GM12878 (cell line): ENCODE measurements at regions not wholly inside any gene's neighbourhood (a gene's known extent, or its start where the extent isn't known, plus 50 kb on each side); places are given as distances from the start of the nearest gene placed in this dataset.

Experiments
- ATAC-seq: fragments of 200-7000 bp; cut with Tn5 transposase; 3 replicates; pipeline ENCODE4 v1.9.1; 2020; ENCODE audit warnings: mild to moderate bottlenecking, moderate library complexity
- BruUV-seq: library from RNA; stranded (reverse); fragments of 400-500 nt; replicated peaks from 2 replicates; lab custom pipeline; 2021; lab: Mats Ljungman, UMichigan
- CTCF ChIA-PET: fragments of 300-600 bp; sonication (Branson Sonifier 250); formaldehyde crosslinking; extraction: SDS; loops from one replicate; lab custom pipeline; 2021; ENCODE audit warnings: inconsistent platforms; lab: Yijun Ruan, JAX
- POLR2A ChIA-PET: fragments of 350-600 bp; formaldehyde crosslinking; extraction: SDS; loops from one replicate; lab custom pipeline; 2021; ENCODE audit warnings: inconsistent platforms; lab: Charles Lee
- RAD21 ChIA-PET: fragments of 300-600 bp; sonication (Branson Sonifier 250); formaldehyde crosslinking; loops from one replicate; lab custom pipeline; 2023; ENCODE audit warnings: antibody characterized with exemption; ENCODE audit not compliant: unreplicated experiment; lab: Charles Lee
- SMC1A ChIA-PET: fragments of 300-600 bp; sonication (Branson Sonifier 250); formaldehyde crosslinking; loops from one replicate; lab custom pipeline; 2023; ENCODE audit not compliant: unreplicated experiment, uncharacterized antibody; lab: Charles Lee
- DNase-seq: peaks from one replicate; pipeline ENCODE4 v3.0.0-alpha.2; 2011; ENCODE audit warnings: low read depth, low spot score
- FAIRE-seq: peaks from 3 replicates; lab custom pipeline; 2011; peaks lifted over from hg19 to GRCh38; lab: Jason Lieb, UNC
- H2AFZ ChIP-seq: 2 replicates; pipeline ENCODE4 v1.6.0; 2011; ENCODE audit warnings: low read depth, low read length, control low read depth; ENCODE audit not compliant: control insufficient read depth
- H3K27ac ChIP-seq: 2 replicates; pipeline ENCODE4 v1.5.1; 2011; ENCODE audit warnings: control low read depth; ENCODE audit not compliant: control insufficient read depth, insufficient read depth
- H3K27me3 ChIP-seq, 2 experiments: replicated peaks in 1 of 2; 2 replicates each; pipeline versions ENCODE4 v1.6.0 to v1.6.1; 2011; ENCODE audit warnings: low read length in 1 of 2; ENCODE audit not compliant: control insufficient read depth in 2 of 2, insufficient read depth in 2 of 2
- H3K36me3 ChIP-seq, 2 experiments: 2 replicates each; pipeline ENCODE4 v1.5.1; 2011; ENCODE audit warnings: low read length in 1 of 2; ENCODE audit not compliant: control insufficient read depth in 2 of 2, insufficient read depth in 2 of 2
- H3K4me1 ChIP-seq: 2 replicates; pipeline ENCODE4 v1.6.1; 2011; ENCODE audit warnings: mild to moderate bottlenecking, low read length, moderate library complexity, mixed read lengths; ENCODE audit not compliant: control insufficient read depth, insufficient read depth
- H3K4me2 ChIP-seq: 2 replicates; pipeline ENCODE4 v1.6.0; 2011; ENCODE audit warnings: control low read depth; ENCODE audit not compliant: control insufficient read depth, insufficient read depth
- H3K4me3 ChIP-seq: fragments of 200-600 bp; sonication (generic); 2 replicates; pipeline ENCODE4 v1.5.1; 2016
- H3K79me2 ChIP-seq: 2 replicates; pipeline ENCODE4 v1.6.0; 2011; ENCODE audit warnings: low read length; ENCODE audit not compliant: control insufficient read depth, insufficient read depth
- H3K9ac ChIP-seq: 2 replicates; pipeline ENCODE4 v1.8.0; 2011; ENCODE audit warnings: low read length, control low read depth, mixed read lengths; ENCODE audit not compliant: control insufficient read depth, insufficient read depth
- H3K9me3 ChIP-seq: replicated peaks from 3 replicates; pipeline ENCODE4 v1.5.1; 2011; ENCODE audit warnings: mild to moderate bottlenecking, low read length; ENCODE audit not compliant: control insufficient read depth, insufficient read depth
- H4K20me1 ChIP-seq: 2 replicates; pipeline ENCODE4 v1.6.0; 2011; ENCODE audit not compliant: control insufficient read depth, insufficient read depth
- BHLHE40 ChIP-seq, 2 experiments: fragments of 450-650 bp in 1 of 2; IDR thresholded peaks; 2 replicates each; pipeline ENCODE4 v1.6.1; 2011 to 2017; ENCODE audit warnings: low read depth in 2 of 2, borderline replicate concordance in 1 of 2, improper control_type of control experiment in 1 of 2, low read length in 1 of 2, mild to moderate bottlenecking in 1 of 2
- BRCA1 ChIP-seq: IDR thresholded peaks from 2 replicates; pipeline ENCODE4 v1.6.1; 2011; ENCODE audit warnings: low read depth, low read length, improper control_type of control experiment
- ESRRA ChIP-seq: IDR thresholded peaks from 2 replicates; pipeline ENCODE4 v1.6.1; 2012; ENCODE audit warnings: mild to moderate bottlenecking, low read length, improper control_type of control experiment
- GATAD2B ChIP-seq: fragments of 450-650 bp; conservative IDR thresholded peaks from 2 replicates; pipeline ENCODE4 v1.6.1; 2017; ENCODE audit warnings: low read depth, mild to moderate bottlenecking, moderate library complexity
- KDM1A ChIP-seq: fragments of 200-600 bp; sonication (generic); IDR thresholded peaks from 2 replicates; pipeline ENCODE4 v1.6.1; 2016; ENCODE audit warnings: borderline replicate concordance
- MYC ChIP-seq: IDR thresholded peaks from 2 replicates; pipeline ENCODE4 v1.6.1; 2011; ENCODE audit warnings: mild to moderate bottlenecking, low read length, moderate library complexity, inconsistent platforms; ENCODE audit not compliant: insufficient read depth, insufficient replicate concordance, insufficient read length, severe bottlenecking
- NFXL1 ChIP-seq: fragments of 450-650 bp; IDR thresholded peaks from 2 replicates; pipeline ENCODE4 v1.6.1; 2017; ENCODE audit warnings: antibody characterized with exemption, mild to moderate bottlenecking, borderline replicate concordance
- NR2C2 ChIP-seq: IDR thresholded peaks from 2 replicates; pipeline ENCODE4 v1.6.1; 2011; ENCODE audit warnings: borderline replicate concordance, low read depth; ENCODE audit not compliant: control insufficient read depth, insufficient read length
- POU2F2 ChIP-seq: IDR thresholded peaks from 3 replicates; pipeline ENCODE4 v1.6.1; 2011; ENCODE audit warnings: low read depth, mild to moderate bottlenecking, low read length, borderline replicate concordance
- PRDM15 ChIP-seq: fragments of 450-650 bp; formaldehyde crosslinking; IDR thresholded peaks from 2 replicates; pipeline ENCODE4 v1.4.0; 2020; ENCODE audit warnings: mild to moderate bottlenecking, moderate library complexity
- TAF1 ChIP-seq: IDR thresholded peaks from 2 replicates; pipeline ENCODE4 v1.6.1; 2011; ENCODE audit warnings: mild to moderate bottlenecking, low read depth, low read length, borderline replicate concordance
- ZZZ3 ChIP-seq: IDR thresholded peaks from 2 replicates; pipeline ENCODE4 v1.6.1; 2011; ENCODE audit warnings: low read depth; ENCODE audit not compliant: control insufficient read depth, insufficient read length
- WGBS: methylation state at CpG from one replicate; pipeline ENCODE4 v1.1.6; 2016; ENCODE audit warnings: low lambda C conversion rate; ENCODE audit not compliant: insufficient replicate concordance, insufficient coverage; ENCODE audit errors: missing lambda C conversion rate; 5-methylcytosine and 5-hydroxymethylcytosine counted together
- in situ Hi-C: fragments of 300-500 bp; cut with MboI; formaldehyde crosslinking; loops from 9 replicates; pipeline ENCODE4 v1.14.3; 2018; ENCODE audit warnings: mixed read lengths
- intact Hi-C: fragments of 100-400 bp; cut with micrococcal nuclease; formaldehyde crosslinking; loops from one replicate; pipeline ENCODE4 v1.14.2; 2022; ENCODE audit not compliant: unreplicated experiment
- TF ChIP-seq, protein P1 (sequence below), 3 experiments: IDR thresholded peaks in 2 of 3; conservative IDR thresholded peaks in 1 of 3; 2 replicates each; pipeline ENCODE4 v1.5.1; 2011; ENCODE audit warnings: low read depth in 3 of 3, low read length in 3 of 3, mild to moderate bottlenecking in 3 of 3, control low read depth in 2 of 3, moderate library complexity in 2 of 3, inconsistent platforms in 1 of 3, mixed read lengths in 1 of 3; ENCODE audit not compliant: control insufficient read depth in 2 of 3, insufficient read depth in 1 of 3; ENCODE audit errors: extremely low read depth in 1 of 3
- TF ChIP-seq, protein P2 (sequence below): fragments of 450-650 bp; IDR thresholded peaks from 2 replicates; pipeline ENCODE4 v1.6.1; 2018; ENCODE audit warnings: mild to moderate bottlenecking, low read depth, moderate library complexity; ENCODE audit not compliant: partially characterized antibody

GRCh38 chr16:35725949-35726348, 2266.5 kb downstream of the TP53TG3F start:
- no peak overlapping the region for H3K4me2 ChIP-seq
- H3K4me1 ChIP-seq = no peaks in the 10 kb centered on the region
- 29% methylated on average over 6 of the region's 6 CpGs for WGBS
- FAIRE-seq (no peak), DNase-seq (no peak), ATAC-seq (no peak)
- no peak overlapping the region for H3K27ac ChIP-seq
- no peak overlapping the region for H3K9ac ChIP-seq
- H3K36me3 ChIP-seq = no peaks in the 10 kb centered on the region
- intact Hi-C loops = no loop called here
- POLR2A ChIA-PET = no interaction called here
- in situ Hi-C loops = no loop called here
- CTCF ChIA-PET = no interaction called here
- H3K27me3 ChIP-seq = no peaks in the 10 kb centered on the region
- RAD21 ChIA-PET = no interaction called here
- no peak overlapping the region for H3K4me3 ChIP-seq
- no peaks in the 10 kb centered on the region for H3K79me2 ChIP-seq
- no peaks in the 10 kb centered on the region for H4K20me1 ChIP-seq
- no TSS peak for BruUV-seq
- H2AFZ ChIP-seq = no peak overlapping the region
- SMC1A ChIA-PET = no interaction called here
- no peaks in the 10 kb centered on the region for H3K9me3 ChIP-seq
- TF ChIP-seq TAF1 (no peak), GATAD2B (no peak), POU2F2 (no peak), ESRRA (no peak), BRCA1 (no peak), MYC (no peak), ZZZ3 (no peak), NFXL1 (no peak), NR2C2 (no peak), KDM1A (no peak), BHLHE40 (IDR thresholded peaks at IDR 0.05; ENCODE audit: borderline replicate concordance in 1 of 2, low read depth in 2 of 2, low read length in 1 of 2) (no peak), PRDM15 (no peak)
- TF ChIP-seq, protein P1, sequence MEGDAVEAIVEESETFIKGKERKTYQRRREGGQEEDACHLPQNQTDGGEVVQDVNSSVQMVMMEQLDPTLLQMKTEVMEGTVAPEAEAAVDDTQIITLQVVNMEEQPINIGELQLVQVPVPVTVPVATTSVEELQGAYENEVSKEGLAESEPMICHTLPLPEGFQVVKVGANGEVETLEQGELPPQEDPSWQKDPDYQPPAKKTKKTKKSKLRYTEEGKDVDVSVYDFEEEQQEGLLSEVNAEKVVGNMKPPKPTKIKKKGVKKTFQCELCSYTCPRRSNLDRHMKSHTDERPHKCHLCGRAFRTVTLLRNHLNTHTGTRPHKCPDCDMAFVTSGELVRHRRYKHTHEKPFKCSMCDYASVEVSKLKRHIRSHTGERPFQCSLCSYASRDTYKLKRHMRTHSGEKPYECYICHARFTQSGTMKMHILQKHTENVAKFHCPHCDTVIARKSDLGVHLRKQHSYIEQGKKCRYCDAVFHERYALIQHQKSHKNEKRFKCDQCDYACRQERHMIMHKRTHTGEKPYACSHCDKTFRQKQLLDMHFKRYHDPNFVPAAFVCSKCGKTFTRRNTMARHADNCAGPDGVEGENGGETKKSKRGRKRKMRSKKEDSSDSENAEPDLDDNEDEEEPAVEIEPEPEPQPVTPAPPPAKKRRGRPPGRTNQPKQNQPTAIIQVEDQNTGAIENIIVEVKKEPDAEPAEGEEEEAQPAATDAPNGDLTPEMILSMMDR (IDR thresholded peaks at IDR 0.05 in 2 of 3, conservative IDR thresholded peaks at IDR 0.05 in 1 of 3; ENCODE audit: control insufficient read depth in 2 of 3, extremely low read depth in 1 of 3, insufficient read depth in 1 of 3, low read depth in 3 of 3, low read length in 3 of 3) = no peak
- TF ChIP-seq, protein P2, sequence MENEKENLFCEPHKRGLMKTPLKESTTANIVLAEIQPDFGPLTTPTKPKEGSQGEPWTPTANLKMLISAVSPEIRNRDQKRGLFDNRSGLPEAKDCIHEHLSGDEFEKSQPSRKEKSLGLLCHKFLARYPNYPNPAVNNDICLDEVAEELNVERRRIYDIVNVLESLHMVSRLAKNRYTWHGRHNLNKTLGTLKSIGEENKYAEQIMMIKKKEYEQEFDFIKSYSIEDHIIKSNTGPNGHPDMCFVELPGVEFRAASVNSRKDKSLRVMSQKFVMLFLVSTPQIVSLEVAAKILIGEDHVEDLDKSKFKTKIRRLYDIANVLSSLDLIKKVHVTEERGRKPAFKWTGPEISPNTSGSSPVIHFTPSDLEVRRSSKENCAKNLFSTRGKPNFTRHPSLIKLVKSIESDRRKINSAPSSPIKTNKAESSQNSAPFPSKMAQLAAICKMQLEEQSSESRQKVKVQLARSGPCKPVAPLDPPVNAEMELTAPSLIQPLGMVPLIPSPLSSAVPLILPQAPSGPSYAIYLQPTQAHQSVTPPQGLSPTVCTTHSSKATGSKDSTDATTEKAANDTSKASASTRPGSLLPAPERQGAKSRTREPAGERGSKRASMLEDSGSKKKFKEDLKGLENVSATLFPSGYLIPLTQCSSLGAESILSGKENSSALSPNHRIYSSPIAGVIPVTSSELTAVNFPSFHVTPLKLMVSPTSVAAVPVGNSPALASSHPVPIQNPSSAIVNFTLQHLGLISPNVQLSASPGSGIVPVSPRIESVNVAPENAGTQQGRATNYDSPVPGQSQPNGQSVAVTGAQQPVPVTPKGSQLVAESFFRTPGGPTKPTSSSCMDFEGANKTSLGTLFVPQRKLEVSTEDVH = no peak
